ENCODE measurements at regions not wholly inside any gene's neighbourhood (a gene's known extent, or its start where the extent isn't known, plus 50 kb on each side); places are given as distances from the start of the nearest gene placed in this dataset.

DNA sequence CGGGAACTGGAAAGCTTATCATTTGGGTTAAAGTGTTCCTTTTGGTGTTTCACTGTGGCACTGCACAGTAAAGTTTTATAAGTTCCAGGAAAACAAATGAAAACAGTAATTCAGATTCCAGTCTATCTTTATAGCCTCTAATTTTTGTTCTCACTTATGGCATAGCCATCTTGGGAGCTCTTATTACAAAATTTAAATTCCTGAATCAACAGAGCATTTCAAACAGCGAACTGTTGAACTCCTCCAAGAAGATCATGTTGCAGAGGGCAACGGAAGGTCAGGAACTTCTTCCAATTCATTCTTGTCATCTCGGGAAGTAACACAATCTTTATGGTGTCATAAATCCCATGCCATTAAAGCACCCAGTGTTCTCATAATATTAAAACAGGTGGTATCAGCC is 229.1 kb downstream of the KCNC2 start:
- TF ChIP-seq, protein P1, sequence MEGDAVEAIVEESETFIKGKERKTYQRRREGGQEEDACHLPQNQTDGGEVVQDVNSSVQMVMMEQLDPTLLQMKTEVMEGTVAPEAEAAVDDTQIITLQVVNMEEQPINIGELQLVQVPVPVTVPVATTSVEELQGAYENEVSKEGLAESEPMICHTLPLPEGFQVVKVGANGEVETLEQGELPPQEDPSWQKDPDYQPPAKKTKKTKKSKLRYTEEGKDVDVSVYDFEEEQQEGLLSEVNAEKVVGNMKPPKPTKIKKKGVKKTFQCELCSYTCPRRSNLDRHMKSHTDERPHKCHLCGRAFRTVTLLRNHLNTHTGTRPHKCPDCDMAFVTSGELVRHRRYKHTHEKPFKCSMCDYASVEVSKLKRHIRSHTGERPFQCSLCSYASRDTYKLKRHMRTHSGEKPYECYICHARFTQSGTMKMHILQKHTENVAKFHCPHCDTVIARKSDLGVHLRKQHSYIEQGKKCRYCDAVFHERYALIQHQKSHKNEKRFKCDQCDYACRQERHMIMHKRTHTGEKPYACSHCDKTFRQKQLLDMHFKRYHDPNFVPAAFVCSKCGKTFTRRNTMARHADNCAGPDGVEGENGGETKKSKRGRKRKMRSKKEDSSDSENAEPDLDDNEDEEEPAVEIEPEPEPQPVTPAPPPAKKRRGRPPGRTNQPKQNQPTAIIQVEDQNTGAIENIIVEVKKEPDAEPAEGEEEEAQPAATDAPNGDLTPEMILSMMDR (conservative IDR thresholded peaks at IDR 0.05; ENCODE audit: low read depth, low read length): no peak
- no peak for TF ChIP-seq EZH2phosphoT487 (IDR thresholded peaks at IDR 0.05; ENCODE audit: borderline replicate concordance, low read length)

All from PC-3 (cell line).